GM12801 (cell line): ENCODE measurements at regions not wholly inside any gene's neighbourhood (a gene's known extent, or its start where the extent isn't known, plus 50 kb on each side); places are given as distances from the start of the nearest gene placed in this dataset.

Experiments used
- CTCF ChIP-seq: IDR thresholded peaks from one replicate; pipeline ENCODE4 v1.5.1; 2011; ENCODE audit warnings: control low read depth; ENCODE audit not compliant: insufficient read length; ENCODE audit errors: extremely low read depth

GRCh38 chr3:135779590-135780235 lies 185.8 kb upstream of the PPP2R3A start:
- TF ChIP-seq CTCF: no peak

- no peak for TF ChIP-seq CTCF
Measured at GRCh38 chr3:135781026-135781815, 184.3 kb upstream of the PPP2R3A start.

- no peak for TF ChIP-seq CTCF
Measured at GRCh38 chr3:135784557-135784956, 181.0 kb upstream of the PPP2R3A start.

- TF ChIP-seq CTCF: no peak
Measured at GRCh38 chr3:135788146-135788545, 177.4 kb upstream of the PPP2R3A start.

GRCh38 chr3:135788978-135789377 lies 176.6 kb upstream of the PPP2R3A start:
- TF ChIP-seq CTCF: no peak

- no peak for TF ChIP-seq CTCF
Measured at GRCh38 chr3:135792174-135792573, 173.4 kb upstream of the PPP2R3A start.

- TF ChIP-seq CTCF: no peak
Measured at GRCh38 chr3:135792858-135793475, 172.6 kb upstream of the PPP2R3A start.
